ENCODE measurements at regions not wholly inside any gene's neighbourhood (a gene's known extent, or its start where the extent isn't known, plus 50 kb on each side); places are given as distances from the start of the nearest gene placed in this dataset.

- TF ChIP-seq EP300 (IDR thresholded peaks at IDR 0.05) (no peak), POLR2AphosphoS5 (IDR thresholded peaks at IDR 0.05) (no peak)
- TF ChIP-seq, protein P1, sequence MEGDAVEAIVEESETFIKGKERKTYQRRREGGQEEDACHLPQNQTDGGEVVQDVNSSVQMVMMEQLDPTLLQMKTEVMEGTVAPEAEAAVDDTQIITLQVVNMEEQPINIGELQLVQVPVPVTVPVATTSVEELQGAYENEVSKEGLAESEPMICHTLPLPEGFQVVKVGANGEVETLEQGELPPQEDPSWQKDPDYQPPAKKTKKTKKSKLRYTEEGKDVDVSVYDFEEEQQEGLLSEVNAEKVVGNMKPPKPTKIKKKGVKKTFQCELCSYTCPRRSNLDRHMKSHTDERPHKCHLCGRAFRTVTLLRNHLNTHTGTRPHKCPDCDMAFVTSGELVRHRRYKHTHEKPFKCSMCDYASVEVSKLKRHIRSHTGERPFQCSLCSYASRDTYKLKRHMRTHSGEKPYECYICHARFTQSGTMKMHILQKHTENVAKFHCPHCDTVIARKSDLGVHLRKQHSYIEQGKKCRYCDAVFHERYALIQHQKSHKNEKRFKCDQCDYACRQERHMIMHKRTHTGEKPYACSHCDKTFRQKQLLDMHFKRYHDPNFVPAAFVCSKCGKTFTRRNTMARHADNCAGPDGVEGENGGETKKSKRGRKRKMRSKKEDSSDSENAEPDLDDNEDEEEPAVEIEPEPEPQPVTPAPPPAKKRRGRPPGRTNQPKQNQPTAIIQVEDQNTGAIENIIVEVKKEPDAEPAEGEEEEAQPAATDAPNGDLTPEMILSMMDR (IDR thresholded peaks at IDR 0.05), result no peak
These were observed 123.0 kb upstream of the PLS3 start for GRCh38 chrX:115437841-115438595.

Data from upper lobe of left lung (tissue), 4 donors.